C4-2B (cell line): ENCODE measurements at regions not wholly inside any gene's neighbourhood (a gene's known extent, or its start where the extent isn't known, plus 50 kb on each side); places are given as distances from the start of the nearest gene placed in this dataset.
"Not testable (repeated sequence)": the region's sequence is repeated elsewhere in the genome, so short reads cannot be mapped to it uniquely, and the experiment has no call there.

ENCODE experiments used
- ZFX ChIP-seq: fragments of 450-650 bp; IDR thresholded peaks from 2 replicates; pipeline ENCODE4 v1.6.1; 2017
- TF ChIP-seq, protein P1 (sequence below): fragments of 450-650 bp; conservative IDR thresholded peaks from 2 replicates; pipeline ENCODE4 v1.5.1; 2017; ENCODE audit warnings: mild to moderate bottlenecking

DNA sequence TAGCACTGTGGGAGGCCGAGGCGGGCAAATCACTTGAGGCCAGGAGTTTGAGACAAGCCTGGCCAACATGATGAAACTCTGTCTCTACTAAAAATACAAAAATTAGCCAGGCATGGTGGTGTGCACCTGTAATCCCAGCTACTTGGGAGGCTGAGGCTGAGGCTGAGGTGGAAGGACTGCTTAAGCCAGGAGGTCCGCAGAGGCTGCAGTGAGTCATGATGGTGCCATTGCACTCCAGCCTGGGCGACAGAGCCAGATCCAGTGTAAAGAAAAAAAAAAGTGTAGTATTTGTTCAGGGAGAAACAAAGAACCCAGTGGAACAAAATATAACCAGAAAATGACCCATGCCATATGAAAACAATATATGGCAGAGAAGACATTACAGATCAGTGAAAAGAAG is 57.4 kb upstream of the SMURF2 start:
- TF ChIP-seq, protein P1, sequence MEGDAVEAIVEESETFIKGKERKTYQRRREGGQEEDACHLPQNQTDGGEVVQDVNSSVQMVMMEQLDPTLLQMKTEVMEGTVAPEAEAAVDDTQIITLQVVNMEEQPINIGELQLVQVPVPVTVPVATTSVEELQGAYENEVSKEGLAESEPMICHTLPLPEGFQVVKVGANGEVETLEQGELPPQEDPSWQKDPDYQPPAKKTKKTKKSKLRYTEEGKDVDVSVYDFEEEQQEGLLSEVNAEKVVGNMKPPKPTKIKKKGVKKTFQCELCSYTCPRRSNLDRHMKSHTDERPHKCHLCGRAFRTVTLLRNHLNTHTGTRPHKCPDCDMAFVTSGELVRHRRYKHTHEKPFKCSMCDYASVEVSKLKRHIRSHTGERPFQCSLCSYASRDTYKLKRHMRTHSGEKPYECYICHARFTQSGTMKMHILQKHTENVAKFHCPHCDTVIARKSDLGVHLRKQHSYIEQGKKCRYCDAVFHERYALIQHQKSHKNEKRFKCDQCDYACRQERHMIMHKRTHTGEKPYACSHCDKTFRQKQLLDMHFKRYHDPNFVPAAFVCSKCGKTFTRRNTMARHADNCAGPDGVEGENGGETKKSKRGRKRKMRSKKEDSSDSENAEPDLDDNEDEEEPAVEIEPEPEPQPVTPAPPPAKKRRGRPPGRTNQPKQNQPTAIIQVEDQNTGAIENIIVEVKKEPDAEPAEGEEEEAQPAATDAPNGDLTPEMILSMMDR: not testable (repeated sequence)
- TF ChIP-seq ZFX: not testable (repeated sequence)
